ENCODE measurements at regions not wholly inside any gene's neighbourhood (a gene's known extent, or its start where the extent isn't known, plus 50 kb on each side); places are given as distances from the start of the nearest gene placed in this dataset.

DNA sequence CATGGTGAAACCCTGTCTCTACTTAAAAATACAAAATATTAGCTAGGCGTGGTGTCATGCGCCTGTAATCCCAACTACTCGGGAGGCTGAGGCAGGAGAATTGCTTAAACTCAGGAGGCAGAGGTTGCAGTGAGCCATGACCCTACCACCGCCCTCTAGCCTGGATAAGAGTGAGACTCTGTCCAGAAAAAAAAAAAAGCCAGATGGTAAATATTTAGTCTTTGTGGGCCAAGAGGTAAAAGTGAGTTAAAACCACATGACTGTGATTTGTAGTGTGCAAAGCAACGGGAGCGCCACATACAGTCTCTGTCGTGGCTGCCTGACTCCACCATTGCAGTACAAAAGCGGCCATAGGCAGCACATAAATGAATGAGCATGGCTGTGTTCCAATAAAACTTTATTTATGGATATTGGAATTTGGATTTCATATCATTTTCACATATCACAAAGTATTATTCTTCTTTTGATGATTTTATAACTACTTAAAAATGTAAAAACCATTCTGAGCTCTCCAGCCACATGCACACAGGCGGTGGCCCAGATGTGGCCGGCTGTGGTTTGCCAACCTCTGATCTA is 51.8 kb upstream of the CASZ1 start:
- DNase-seq: no peak

DNA sequence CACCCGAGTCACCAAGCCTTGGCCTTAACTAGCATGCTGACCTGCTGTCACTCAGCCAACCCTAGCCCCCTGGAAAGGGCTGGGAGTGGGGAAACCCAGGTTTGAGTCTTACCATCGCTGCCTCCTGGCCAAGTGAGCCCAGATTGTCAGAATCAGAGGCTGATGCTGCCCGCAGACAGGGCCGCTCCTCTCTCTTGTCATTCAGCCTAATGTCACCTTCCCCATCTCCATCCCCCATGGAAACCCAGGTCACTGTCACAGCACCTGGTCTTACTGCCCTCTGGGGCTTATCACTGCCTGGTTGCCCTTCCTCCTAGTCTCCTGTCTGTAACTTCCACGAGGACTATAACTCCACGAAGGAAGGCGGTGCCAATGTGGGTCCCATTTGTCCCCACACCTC is 53.6 kb upstream of the CASZ1 start:
- no peak for DNase-seq

DNA sequence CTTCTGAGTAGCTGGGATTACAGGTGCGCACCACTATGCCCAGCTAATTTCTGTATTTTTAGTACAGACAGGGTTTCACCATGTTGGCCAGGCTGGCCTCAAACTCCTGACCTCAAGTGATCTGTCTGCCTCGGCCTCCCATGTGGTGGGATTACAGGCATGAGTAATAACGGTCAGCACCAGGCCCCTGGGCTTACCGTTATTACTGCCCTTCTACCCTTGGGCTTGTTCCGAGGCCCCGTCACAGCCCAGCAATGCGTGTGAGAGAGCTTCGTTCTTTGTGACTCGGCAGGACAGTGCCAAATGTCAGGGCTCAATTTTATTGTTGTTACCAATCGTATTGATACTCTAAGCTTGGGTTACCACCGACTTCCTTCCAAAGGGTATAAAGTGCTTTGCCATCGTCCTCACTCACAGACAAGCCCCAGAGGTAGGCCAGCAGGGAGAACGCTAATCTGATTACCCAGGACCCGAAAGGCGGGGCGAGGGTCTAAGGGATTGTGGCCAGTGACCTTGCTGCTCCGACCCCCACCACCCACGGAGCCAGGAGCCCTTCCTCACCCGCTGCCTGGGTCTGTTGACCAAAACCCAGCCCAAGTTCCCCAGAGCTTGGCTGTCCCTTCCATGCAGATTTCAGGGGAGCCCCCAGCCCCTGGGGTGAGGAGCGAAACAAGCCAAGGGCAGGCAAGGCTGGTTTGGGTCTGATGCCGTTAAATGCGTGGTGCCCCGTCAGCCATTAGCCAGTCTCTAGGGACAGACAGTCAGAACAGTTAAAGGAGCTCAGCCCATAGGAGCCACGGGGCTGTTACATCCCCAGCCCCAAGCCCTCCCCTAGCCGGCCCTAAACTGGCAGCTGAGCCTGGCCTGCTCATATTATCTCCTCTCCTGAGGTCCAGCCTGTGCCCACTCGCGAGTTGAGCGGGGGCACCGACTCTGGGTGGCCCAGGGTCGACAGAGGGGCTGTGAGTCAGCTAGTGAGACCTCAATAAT is 54.9 kb upstream of the CASZ1 start:
- DNase-seq: no peak

DNA sequence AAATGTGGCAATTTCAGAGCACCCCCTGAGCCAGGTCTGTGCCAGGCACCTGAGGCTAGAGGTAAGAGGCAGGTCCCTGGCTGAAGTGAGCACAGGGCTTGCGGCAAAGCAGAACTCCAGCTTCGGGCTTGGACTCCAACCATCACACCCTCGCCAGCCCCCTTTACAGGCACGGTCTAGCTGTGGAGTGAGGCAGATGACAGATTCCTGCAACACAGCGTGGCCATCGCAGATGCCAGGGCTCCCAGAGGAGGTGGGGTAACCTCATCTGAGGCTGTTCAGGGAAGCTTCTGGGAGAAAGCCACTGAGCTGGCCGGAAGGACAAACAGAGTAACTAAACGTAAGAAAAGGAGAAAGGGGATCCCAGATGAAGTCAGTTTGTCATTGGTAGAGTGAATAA is 55.6 kb upstream of the CASZ1 start:
- no peak for DNase-seq

DNA sequence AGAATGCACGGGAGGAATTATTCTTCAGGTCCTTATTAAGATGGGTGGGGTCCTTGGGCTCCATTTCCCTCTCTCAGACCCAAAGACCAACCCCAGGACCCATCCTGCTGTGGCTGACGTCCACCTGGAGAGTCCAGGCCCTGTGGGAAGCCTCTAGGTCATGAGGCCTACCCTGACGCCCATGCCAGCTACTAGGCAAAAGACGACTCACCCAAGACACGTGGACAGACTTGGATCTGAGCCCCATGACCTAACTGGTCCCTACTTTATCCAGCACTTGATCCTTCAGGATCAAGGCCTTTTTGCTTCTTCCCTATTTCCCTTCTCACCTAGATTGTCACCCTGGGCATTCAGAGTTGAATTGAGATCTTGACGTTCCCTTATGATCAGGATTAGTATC is 56.0 kb upstream of the CASZ1 start:
- DNase-seq: no peak

DNA sequence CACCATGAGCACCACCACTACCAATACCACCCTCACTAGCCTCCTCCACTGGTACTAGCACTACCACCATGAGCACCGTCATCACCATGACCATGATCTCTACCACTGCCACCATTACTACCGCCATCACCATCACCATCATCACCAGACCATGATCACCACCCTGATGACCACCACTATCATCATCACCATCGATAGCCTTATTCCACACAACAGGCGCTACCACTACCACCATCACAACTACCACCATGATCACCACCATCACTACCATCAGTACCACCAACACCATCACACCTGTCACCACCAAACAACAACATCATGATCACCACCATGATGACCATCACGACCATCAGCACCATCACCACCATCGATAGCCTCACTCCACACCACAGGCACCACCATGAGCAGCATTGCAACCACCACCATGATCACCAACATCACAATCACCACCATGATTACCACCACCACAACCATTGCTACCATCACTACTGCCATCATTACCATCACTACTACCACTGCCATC is 56.6 kb upstream of the CASZ1 start:
- DNase-seq: no peak

DNA sequence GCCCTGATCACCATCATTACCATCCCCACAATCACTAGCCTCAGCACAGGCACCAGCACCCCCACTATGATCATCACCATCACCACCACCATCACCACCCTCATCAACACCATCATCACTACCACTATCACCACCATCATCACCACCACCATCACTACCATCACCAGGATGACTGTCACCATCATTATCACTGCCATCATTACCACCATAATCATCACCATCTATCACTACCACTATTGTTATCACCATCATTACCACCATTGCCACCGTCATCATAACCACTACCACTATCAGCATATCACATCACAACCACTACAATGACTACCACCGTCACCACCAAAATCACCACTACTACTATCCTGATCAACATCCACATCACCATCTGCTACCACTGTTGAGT is 57.3 kb upstream of the CASZ1 start:
- DNase-seq: no peak

DNA sequence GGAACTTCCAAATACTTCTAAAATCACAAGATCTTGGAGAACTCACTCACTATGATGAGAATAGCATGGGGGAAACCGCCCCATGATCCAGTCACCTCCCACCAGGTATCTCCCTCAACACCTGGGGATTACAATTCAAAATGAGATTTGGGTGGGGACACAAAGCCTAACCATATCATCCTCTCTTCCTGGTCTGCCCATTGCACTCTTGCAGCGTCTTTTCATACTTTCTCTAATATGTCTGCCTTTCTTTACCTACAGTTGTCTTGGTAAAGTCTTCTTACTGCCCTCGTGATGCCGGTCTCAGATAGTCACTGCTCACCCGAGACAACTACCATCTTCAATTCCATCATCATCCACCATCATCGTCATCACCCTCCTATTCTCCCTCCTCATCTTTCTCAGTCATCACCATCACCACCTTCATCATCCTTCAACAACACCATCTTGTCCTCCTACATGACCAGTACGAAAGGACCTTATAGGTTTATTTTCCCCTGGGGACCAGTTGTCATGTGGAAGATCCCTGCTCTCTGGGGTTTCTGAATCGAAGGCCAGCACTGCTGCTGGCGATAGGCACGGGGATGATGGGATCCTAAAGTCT is 58.5 kb upstream of the CASZ1 start:
- no peak for DNase-seq

DNA sequence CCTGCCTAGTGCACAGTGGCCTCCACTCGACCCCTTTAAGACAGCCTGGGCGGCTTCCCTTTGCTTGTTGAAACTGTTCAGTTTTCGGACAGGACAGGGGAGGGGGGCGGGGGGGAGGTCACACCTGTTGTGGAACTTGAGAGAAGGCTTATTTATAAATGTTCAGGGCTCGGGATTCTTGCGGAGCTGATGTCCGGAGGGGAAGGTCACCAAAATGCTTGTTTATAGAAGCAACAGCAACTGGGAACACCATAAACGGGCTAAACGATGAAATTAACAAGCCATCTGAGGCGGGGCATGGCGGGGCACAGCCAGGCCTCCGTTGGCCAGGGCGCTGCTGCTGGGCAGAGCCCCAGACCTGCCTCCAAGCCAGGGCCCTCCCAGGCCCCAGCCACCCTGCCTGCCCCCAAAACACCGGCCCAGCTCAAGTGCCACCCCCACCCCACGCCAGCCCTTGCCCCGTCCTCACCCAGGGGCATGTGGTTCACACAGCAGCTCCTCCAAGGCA is 59.8 kb upstream of the CASZ1 start:
- no peak for DNase-seq

DNA sequence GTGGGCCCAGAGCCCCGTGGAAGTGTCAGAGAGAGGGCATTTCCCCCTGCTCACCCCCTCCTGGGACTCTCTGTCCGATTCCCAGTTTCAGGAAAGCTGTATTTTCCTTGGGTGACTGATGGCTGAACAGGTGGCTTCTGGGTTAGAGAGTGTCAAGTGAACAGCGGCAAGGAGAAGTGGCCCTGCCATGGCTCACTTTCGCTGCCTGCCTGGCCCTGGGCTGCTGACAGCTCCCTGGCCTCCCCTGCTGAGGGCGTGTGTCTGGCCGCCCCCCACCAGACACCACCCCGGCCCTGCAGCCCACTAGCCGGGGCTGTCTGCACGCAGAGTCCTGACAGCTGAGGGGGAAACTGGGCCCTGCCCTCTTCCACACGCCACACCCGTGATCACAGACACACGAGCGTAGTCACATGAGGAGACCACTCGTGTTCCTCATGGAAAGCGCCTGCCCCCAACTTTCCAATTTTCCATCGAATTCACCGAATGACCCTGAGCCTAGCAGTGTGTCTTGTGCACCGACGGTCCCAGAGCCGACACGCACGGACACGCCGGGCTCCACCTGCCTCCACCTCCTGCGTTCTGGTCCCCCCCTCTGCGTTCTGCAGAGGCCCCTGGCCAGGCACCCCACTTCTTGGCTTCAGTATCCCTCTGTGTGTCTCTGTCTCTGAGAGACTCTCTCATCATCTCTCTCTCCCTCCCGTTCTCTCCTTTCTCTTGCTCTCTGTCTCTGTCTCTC is 60.6 kb upstream of the CASZ1 start:
- DNase-seq: no peak

DNA sequence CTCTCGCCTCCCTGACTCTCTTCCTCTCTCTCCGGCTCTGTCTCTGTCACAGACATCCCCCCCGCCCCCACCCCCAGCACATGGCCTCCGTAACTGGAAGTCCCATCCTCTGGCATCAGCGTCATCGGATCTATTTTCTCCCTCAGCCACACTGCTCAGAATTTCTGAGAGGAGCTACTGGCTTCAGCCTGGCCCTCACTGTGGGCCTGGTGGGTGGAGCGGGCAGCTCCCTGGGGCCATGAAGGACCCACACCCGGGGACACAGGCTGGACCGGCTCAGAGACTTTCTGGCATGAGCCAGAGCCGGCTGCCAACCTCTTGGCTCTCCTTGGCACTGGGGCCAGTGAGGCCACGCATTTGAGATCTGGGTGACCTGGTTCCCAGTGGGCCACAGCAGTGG is 61.2 kb upstream of the CASZ1 start:
- DNase-seq: no peak

DNA sequence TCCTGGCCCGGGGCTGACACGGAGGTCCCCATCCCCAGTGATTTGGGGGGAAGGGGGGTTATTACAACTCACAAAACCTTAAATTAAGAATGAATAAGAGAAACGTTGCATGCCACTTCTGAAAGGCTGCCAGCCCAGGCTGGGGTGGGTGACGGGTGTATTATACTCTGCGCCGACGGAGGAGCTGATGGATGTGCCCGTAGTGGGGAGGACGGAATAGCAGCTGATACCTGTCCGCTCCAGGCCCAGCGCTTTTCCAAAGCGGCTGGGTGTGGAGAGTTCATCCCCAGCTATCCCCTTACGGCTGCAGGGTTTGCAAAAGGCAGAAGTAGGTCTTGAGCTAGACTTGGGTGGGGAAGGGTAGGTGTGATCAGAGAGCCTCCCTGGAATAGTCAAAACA is 63.8 kb upstream of the CASZ1 start:
- no peak for DNase-seq

DNA sequence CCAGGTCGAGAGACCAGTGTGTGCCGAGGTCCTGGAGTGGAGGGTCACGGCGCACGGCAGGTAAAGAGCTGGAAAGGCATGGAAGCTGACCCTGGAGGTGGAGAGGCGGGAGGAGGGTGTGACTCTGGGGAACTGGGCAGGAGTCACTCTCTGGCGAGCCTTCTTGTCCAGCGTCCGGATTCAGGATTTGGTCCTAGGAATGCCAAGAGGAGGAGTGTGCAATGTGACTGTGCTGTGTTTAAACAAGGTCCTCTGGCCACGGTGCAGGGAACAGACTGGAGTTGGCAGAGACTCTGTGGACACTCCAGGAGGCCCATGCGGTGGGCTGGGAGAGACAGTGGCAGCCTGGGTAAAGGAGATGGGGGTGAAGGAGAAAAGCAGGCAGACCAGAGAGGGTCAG is 64.2 kb upstream of the CASZ1 start:
- DNase-seq: no peak

DNA sequence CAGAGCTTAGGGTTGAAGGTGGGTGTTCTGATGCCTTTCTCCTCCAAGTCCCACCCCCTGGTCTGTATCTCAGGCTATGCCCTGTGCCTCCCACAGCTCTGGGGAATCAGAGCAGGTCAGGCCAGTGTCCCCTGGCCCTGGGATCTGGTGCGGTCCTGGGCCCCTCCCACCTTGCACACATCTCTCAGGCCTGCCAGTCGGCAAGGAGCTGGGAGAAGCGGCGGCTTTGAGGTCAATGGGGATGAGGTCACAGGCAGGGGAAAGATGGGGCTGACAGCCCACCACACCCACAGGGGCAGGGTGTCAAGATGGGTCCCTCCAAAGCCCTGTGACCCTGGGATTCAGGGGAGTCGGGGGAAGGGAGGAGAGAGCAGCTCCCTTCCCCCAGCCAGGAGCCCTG is 65.4 kb upstream of the CASZ1 start:
- no peak for DNase-seq

DNA sequence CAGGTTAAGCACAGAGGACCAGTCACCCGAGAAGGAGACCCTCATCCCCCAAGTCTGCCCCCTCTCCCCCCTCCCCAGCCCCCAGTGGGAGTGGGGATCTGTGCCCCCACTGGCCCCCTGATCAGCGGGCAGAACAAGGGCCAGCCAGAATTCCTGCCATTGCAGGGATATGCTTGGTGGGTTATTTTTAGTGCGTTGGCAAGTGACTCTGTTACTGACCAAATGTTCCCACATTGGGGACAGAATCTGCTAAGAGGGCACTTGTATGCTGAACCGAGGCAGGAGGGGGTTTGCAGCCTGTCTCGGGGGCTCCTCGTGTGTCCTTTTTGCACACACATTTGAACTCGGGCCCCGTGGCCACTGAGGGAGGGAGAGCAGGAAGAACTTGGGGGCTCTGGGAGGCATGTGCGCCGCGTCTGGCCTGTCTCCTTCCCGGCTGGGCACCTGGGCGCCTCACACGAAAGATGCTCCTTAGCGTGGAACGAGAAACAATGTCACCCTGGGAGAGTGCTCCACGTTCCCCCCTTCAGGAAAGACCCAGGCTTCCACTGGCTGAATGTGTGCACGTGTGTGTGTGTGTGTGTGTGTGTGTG is 66.4 kb upstream of the CASZ1 start:
- no peak for DNase-seq

DNA sequence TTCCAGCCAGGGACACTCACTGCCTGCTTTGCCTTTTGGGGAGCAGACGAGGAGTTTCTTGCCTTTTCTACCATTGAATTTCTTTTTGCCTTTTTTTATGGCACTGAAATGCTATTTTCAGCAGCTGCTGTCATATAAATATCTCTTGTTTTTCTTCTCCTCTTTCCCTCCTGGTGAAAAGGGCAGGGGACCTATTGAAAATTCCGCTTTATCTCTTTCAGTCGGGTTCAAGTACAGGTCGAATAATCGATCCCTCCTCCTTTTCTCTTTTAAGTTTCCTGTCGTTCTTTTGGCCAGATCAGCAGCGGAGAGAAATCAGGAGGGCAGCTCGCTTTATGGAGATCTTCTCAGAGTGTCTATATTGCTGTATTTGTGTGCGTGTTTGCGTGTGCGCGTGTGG is 67.4 kb upstream of the CASZ1 start:
- DNase-seq: no peak

DNA sequence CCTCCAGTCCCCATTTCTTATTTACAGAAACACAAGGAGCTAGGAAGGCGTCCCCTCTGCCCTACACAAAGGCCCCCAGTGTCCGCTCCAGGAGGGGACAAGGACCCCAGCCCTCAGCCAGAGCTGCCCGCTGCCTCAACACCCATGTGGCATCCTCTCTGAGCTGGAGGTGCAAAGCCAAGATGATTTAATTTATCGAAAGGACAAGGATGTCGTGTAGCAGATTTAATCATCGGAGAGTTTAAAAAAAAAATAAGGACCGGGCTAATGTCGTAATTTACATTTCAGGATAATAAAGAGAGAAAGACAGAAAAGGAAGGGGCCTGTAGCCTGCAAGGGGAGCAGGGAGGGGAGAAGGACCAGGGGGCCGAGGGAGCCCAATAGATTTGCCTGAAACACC is 68.3 kb upstream of the CASZ1 start:
- DNase-seq: no peak

DNA sequence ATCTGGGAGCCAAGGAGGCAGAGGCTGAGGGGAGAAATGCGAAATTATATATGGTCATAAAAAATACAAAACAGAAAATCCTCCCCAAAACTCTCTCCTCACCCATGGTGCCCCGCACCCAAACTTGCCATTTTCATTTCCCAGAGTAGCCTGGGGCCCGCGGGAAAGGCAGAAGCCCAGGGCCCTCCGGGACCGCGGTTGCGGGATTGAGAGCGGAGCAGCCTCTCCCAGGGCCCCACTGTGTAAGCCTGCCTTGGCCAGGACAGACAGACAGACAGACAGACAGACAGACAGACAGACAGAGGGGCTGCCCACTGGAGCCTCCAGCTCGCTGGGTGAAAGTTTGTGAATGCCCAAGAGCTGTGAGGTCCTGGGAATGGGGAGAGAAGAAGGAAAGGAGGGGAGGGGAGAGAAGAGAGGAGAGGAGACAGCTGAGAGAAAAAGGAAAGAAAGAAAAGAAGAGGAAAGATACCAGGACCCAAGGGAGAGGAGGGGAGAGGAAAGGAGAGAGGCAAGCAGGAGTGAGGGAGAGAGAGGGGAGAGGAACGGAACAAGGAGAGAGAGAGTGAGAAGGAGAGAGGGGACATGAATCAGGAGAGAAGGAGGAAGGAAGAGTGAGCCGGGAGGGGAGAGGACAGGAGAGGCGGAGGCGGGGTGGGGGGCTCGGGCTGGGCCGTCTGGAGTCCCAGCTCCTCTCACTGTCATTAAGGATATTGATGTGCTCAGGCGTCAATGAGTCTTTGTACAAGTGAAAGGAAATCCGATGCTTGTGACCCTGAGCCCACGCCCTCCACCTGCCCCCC is 69.3 kb upstream of the CASZ1 start:
- DNase-seq: no peak

DNA sequence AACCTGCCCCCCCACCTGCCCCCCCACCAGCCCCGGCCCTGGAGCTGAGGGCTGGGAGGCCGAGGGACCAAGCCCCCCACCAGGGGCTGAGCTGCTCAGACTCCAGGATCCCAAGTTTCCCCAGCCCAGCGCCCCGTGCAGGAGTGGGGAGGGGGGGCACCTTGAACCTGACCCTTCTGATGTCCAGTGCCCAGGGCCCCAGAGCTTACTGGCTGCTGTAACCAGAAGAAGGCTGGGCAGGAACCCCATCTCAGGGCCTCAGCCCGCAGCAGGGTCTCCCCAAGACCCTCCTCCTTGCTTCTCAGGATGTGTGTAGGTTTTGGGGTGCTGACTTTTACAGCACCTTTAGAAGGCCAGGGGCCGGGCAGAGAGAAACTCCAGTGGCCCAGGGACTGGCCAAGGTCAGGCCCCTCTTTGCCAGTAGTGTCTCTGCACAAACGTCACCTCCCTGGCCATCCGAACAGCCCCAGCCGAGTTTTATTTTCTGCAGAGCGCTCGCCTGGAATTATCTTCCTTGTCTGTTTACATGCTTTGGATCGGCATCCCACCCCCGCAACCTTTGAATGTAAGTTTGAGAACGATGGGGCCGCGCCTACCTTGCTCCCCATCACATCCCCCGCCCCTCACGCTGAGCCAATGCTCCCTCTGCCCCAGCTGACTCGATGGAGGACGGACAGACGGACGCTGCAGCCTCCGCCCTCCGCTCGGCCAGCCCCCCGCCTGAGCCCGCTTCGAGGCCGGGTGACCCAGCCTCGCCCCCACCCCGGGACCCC is 70.1 kb upstream of the CASZ1 start:
- no peak for DNase-seq

Measured in muscle of arm (tissue), 1 donor.